Fibroblast of skin of right biceps (primary cell): ENCODE measurements at regions not wholly inside any gene's neighbourhood (a gene's known extent, or its start where the extent isn't known, plus 50 kb on each side); places are given as distances from the start of the nearest gene placed in this dataset.

Source experiments
- DNase-seq: peaks from one replicate; pipeline ENCODE4 v3.0.0-alpha.2; 2013

DNA sequence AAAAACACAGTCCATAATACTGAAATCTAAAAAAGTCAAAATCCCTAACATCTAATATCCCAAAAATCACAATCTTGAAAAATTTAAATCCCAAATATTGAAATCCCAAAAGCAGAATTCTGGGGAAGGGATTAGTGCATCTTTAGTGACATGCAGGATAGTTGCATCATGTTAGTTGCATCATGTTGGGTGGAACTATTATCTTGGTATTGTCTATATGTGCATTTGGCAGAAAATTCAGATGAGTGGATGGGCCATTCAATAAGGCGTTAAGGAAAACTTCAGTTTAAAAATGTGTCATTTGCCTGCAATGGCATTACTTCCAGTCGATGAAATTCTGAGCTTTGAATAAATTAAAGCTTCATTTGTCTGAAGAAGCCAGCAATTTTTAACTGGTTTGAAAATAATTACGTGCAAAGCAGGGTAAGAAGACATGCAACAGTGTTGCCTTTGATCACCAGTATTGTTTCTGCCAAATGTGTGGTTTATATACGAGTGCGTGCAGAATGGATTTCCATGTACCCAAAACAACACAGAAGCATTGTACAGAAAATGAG, 221.4 kb upstream of the NFE2L3 start:
- no peak for DNase-seq

DNA sequence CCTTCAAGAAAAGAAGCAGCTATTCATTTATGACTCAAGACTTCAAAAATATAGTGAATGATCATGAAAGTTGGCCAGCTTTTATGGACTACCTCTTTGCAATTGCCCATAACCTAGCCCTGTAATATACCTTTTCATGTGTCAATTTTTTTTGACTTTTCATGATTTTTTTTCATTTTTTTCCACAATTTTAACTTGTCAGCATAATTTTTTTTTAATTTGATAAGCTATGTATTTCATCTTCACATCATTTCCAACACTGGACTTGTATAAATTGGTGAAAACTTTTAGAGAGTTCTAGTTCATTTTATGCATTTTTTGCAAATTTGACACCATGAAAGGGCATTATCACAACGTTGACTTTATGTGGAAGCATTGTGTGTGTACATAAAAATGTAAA, 220.8 kb upstream of the NFE2L3 start:
- DNase-seq: no peak

DNA sequence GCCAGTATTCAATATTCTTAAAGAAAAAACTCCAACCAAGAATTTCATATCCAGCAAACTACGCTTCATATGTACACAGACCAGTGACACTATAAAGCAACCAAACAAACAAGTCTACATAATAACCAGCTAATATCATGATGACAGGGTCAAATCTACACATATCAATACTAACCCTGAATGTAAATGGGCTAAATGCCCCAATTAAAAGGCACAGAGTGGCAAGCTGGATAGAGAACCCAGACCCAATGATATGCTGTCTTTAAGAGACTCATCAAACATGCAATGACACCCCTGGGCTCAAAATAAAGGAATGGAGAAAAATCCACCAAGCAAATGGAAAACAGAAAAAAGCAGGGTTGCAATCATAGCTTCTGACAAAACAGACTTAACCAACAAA, 218.1 kb upstream of the NFE2L3 start:
- no peak for DNase-seq

DNA sequence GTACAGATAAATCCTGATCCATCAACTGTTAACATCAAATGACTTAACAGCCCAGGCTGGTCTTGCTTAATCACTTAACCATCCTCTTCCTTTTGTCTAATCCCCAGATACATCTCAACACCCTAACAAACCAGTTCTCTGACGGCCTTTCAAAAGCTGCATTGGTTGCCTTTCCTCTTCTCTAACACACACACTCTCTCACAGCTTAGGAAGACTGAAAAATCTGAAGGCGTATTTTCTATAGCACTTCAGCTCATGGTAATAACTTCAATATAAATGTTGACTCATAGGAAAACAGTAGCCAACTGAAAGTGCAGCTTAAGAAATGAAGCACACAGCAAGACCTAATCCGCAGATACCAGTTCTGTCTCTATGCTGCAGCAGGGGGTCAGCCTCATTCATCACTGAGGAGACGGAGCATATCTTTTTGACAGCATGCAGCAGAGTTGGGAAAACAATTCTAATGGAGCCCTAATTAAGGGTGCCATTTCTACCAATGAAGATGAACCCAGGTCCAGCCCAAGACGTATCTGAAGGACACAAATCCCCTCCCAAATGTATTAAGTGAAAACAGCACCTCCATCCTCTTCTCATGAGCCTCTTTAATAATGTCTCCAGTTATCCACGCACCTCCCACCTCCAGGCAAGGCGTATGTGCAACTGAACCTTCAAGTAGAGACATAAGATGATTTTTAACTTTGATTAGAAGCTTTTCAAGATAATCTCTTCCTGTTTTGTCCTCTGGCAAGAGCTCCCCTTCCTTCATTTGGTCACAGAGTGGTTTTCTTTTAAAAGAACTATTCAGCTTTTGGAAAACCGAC, 211.7 kb upstream of the NFE2L3 start:
- no peak for DNase-seq

DNA sequence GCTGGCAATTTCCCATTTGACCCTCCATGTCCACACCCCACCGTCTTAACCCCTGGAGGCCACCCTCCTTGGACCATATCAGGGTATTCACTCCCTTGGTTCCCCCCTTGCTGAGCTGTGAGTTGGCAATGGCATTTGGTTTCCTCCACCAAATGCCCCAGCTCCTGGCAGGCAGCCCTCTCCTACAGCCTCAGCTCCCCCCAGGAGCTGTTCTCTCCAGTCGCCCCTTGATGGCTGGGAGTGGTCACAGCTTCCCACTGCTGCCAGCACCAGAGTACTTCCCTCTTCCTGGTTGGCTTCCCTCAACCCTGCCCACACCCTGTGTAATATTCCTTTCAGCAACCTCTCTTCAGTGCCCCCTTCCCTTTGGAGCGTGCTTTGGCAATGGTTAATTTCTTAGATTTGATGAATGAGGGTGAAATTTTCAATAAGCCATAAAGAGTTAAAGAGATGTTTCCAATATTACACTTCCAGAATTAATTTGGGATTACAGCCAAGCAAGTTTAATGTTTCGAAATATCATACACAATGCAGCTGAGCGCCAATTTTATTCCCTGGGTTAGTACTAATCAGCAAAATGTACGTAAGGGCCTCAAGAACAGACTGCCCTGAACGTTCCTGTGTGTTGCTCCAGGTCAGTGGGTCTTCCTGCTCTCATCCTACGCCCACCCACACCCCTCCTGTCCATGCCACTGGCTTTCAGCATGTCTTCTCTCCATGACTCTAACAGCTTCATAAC, 207.1 kb upstream of the NFE2L3 start:
- no peak for DNase-seq

DNA sequence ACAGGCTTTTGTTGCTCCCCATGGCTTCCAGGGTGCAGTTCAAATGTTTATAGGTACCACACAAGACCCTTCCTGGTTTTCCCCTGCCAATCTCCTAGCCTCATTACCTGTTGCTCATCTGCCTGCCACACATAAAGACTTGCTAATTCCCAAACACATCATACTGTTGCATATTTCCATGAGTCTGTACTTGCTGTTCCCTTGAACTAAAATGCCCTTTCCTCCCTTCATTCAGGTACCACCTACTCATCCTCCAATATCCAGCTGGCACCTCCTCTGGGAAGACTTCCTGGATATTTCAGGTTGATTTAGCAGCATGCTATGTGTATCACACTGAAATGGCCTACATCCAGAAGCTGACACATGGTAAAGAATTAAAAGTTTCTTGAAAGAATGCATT, 206.4 kb upstream of the NFE2L3 start:
- DNase-seq: no peak

DNA sequence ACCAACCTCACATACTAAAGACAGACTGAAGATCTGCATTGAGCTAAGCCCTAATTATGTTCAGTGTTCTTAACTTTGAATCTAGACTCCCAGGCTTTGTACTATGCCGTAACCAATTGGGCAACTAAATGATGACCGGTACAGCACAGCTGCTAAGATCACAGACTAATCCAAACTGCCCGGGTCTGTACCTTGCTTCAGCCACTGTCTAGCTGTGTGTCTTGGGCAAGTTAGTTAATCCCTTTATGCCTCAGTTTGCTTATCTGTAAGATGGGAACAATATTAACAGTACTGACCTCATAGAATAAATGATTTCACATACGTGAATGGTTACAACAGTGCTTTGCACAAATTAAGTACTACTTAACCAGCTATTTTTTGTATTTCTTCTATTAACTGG, 205.8 kb upstream of the NFE2L3 start:
- DNase-seq: no peak

DNA sequence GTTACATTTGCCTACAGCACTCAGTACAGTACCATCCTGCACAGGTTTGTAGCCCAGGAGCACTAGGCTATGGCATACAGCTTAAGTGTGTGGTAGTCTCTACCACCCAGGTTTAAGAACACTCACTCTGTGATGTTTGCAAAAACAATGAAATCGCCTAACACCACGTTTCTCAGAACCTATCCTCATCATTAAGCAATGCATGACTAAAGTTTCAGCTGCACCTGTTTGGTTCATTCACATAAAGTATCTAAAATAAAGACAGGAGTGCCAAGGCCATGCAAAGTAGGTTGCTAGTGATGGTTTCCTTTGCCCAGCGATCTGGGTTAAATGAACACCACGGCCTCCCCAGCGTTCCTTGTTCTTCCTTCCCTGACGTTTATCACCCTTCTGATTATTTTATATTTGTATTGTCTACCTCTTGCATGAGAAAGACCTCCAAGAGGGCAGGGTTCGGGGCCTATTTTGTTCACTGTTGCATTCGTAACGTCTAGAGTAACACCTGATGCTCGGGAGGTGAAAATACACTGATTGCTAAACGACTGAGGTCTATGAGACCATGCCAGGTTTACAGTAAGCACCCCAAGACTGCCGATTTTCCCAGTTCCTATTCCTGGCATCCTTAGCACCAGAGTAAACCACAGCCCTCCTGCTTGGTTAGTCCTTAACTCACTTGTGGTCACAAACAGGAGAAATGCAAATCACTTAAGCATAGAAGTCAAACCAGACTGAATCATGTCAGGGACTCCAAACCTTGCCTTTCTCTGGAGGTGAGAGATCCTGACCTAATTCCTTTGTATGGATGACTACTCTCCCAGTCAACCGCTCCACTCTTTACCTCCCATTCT, 204.1 kb upstream of the NFE2L3 start:
- no peak for DNase-seq

DNA sequence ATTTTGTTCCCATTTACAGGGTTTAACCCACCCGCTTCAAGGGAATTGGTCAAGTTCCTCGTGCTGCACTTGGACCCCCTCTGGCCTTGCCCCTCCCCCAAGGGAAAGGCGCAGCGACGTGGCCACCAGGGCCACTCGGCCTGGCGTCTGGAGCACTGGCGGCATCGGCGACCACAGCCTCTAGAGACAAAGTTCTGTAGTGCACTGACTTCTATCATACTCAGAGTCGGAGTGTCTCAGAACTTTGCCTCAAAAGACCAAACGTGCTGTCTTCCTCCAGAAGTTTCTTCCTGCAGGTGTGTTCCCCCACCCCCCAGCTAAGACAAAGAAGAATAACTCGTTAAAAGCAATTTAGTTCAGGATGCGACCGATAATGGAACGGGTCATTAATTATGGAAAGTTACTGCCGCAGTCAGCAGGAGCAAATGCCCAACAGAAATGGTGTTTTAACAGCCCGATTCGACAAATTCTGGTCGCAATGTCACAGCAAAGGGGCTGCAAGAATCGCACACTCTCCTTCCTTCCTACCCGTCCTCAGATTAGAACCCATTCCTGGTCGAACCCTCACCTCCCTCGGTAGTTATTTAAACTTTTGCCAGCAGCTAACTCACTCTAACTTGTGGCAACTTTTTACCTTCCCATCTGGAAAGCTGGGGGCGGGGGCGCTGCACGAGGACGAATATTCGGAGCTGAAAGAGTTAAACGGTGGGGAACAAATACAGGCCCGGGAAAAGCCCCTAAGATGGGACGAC, 202.1 kb upstream of the NFE2L3 start:
- no peak for DNase-seq

DNA sequence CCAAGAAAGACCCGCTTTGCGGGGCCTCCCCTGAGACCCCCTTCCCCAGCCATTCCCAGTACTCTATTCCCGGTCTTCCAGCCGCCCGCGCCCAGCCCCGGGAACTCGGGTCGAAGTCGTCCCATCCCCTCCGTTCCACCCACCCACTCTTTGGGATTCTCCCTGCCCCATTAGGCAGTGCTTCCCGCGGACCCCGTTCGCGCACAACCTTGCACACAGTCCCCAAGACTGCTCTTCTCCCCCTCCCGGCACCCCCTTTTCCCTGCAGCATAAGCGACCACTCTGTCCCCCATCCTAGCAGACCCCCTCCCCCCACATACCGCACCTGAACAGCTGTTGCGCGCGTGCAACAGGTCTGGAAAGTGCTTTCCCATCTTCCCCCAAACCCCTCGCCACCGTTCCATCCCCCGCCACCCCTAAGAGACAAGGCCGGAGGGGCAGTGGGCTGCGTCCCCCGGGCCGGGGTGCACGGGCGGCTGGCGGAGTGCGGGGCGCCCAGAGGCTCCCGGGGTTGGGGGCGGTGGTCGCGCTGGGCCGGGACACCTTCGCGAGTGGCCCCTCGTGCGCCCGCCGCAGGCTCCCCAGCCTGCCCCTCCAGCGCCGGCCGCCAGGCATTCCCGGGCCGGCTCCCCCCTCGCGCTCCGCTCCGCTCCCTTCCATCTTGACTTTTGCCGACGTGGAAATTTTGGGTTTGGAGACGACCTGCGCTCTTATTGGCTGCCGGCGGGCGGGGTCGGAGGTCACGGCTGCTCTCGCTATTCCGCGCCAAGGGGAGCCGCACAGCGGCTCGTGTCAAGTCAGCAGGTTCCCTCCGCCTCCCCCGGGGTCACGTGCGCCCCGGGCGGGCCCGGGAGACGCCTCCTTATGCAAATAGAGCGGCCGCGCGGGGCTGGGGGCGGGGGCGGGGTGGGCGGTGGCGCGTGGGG, 201.2 kb upstream of the NFE2L3 start:
- DNase-seq: peak; percentile 91

DNA sequence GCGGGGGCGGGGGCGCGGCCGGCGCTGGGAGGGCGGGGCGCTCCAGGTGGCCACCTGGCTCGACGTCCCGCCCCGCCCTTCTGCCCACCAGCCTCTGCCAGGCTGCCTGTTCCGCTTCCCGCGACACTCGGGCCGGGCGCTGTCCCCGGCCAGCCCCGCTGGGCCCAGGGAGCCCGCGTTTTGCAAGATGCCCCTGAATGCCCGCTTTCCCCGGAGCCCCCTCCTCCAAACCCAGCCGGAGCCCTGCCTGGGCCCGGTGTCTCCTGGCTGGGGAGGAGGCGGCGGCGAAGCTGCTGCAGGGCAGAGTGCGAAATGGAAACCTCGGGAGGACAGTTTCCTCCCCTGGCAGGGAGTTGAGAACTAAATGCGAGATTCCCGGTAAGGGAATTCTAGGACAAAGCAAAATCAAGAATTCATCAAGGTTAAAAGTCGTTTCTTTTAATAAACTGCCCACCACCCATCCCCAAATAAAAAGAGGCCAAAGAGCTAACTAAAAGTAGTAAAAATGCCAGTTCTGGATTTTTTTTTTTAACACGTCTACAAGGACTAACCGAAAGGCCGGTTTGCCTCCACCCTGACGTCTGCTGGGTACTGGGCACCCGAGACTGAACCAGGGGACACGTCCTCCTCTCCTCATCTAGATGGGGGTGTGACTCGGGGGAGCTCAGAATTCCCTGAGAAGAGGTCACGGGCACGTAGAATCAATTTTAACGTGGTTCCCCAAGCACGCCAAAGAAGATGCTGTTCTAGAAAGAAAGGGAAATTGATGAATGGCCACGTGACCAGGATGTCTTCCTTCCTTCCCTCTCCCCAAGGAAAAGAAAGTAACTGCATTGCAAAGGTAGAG, 200.4 kb upstream of the NFE2L3 start:
- no peak for DNase-seq

DNA sequence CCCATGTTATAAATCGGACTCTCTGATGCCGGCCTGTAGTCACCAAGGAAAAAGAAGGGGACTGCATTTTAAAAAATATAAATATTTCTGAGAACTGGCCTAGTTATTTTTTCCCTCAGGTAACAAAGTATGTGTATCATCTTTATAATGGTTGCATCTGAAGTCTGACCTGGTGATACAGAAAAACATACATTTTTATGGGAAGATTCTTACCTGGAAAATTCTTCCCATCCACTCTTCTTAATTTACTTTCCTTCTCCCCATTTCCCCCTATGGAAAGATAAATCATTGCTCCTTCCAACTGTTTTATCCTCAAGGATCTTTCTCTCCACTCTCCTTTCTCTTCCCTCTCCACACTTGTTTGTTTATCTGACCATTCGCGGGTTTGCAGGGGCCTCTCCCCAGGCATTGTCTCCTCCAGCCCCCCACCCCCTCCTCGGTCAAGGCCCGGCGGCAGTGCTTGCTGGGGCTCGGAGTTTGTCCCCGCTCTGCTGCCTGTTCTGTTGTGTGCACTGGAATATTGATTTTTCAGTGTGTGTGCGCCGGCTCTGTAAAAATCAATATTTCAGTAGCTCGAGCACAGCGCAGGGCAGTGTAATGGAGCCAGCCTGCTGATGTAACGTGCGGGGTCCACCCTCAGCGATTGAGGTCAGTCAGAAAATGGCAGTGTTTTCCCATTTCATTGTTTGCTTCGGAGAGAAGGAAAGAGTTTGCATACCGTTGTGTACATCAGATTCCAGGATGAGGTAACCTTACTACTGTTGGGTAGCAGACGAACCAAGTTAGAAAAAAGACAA, 199.5 kb upstream of the NFE2L3 start:
- DNase-seq: no peak

DNA sequence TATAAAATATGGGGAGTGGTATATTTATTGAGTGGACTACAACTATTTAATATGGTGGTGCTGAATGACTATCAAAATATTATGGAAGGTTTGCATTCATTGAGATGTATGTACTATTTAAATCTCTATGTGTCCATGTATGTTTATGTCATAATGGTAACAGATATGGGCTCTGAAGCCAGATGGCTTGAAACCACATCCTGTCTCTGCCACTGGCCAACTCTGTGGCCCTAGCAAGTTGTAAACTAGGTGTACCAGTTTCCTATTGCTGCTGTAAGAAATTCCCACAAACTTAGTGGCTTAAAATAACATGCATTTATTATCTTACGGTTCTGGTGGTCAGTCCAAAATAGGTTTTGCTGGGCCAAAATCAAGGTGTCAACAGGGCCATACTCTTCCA, 198.1 kb upstream of the NFE2L3 start:
- DNase-seq: no peak

DNA sequence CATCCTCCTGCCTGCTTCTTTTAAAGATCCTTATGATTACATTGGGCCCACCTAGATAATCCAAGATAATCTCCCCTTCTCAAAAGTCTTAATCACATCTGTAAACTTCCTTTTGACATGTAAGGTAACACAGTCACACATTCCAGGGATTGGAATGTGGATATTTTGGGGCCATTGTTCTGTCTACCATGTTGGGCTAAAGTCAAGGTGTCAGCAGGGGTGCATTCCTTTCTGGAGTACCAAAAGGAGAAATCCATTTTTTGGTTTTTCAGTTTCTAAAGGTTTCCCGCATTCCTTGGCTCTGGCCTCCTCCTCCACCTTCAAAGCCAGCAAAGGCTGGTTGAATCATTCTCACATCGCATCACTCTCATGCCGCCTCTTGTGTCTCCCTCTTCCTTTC, 197.6 kb upstream of the NFE2L3 start:
- DNase-seq: no peak

DNA sequence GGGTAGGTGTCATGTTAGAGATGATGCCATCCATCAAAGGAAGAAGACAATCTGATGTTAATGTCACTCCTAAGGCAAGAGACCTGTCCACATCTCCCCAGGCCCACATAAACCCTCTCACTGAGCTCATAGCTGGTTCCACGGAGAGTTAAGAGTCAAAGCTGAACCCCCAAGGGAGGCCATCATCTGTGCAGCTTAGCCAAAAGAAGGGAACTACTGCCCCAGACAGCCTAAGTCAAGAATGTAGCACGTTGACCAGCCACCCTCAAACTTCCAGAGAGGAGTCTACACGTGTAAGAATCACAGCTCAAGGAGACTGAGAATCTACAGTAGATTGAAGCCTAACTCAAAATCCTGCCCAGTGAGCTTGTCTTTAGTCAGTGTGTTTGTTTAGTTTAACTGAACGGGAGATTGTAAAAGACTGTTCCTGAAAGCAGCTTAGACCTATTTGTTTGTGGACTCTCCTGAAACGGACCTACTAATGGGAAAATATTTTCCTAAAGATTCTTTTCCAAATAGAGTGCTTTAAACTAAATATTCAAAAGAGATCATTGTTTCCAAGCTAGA, 192.7 kb upstream of the NFE2L3 start:
- no peak for DNase-seq

DNA sequence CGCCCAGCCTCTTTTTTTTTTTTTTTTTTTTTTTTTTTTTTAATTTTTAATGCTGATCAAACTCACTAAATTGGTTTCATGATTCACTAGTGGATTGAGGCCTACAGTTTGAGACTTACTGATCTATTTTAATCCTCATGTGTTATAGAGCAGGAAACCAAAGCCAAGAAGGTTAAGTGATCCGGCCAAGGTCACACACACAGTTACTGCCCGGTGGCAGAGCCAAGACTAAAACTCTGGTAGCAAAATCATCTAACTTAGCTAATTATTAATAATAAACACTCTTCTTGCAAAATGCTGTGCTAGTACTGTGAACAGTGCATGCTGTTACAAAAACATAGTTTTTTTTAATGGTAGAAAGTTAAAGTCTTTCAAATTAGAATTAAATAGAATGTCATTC, 188.3 kb upstream of the NFE2L3 start:
- no peak for DNase-seq

DNA sequence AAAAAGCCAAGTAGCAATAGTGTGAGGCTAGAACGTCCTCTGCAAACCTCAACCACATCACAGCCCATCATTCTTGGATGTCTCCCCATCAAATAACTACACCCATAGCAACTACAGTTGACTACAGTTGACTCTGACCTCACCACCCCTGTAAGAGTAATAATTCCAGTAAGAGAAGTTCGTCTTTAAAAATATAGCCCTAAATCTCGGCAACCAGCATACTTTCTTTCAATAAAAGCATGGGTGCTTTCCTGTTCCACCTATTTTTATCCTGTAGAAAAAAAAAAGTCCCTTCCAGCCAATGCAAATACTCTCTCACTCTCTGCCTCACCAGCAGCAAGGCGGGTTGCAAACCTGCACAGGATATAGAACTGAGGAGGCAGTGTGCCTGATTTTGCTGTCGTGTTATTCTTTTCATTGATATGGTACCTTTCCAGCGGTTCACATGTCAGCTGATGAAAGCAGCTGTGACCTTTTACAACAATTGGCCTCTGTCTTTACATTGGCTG, 187.5 kb upstream of the NFE2L3 start:
- no peak for DNase-seq

DNA sequence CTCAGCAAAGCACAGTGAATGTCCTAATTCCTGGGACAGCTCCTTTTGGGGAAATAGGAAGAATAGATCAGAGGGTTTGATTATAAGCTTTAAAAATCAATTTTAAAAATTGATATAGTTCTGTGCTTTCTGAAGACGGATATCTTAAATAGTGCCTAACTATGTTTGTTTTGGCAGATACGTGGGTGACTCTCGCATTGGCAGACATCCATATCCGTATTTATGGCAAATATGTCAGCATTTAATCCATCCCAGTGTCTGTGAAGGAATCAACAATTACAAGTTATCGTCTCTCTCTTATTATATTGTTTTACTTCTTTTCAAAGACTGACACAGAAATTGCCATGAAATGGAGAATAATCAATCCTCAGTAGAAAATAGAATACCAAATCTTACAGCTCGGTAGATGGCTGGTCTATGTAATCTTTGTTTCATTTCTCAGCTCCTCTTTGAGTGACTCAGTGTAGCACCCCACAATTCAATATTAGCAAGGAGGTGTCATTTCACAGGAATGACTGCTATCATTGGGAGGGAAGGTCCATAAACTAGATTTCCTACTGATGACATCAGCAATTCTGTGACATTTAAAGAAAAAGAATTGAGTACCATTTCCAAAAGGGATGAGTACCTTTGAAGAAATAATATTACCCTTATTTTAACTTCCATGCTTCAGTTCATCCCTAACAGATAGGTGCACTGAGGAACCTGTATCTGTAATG, 186.4 kb upstream of the NFE2L3 start:
- DNase-seq: no peak
